SK-N-SH treated with all-trans-retinoic acid at 6 μM for 48 hours (cell line): ENCODE measurements at regions not wholly inside any gene's neighbourhood (a gene's known extent, or its start where the extent isn't known, plus 50 kb on each side); places are given as distances from the start of the nearest gene placed in this dataset.

Source experiments
- ARNTL ChIP-seq: fragments of 450-650 bp; formaldehyde crosslinking; IDR thresholded peaks from 2 replicates; pipeline ENCODE4 v1.5.0; 2020; ENCODE audit warnings: low read depth, mild to moderate bottlenecking, moderate library complexity, borderline replicate concordance
- CREB5 ChIP-seq: fragments of 250-450 bp; sonication (Bioruptor Pico); IDR thresholded peaks from 2 replicates; pipeline ENCODE4 v1.5.1; 2020; ENCODE audit warnings: low read depth, mild to moderate bottlenecking, moderate library complexity
- CSDC2 ChIP-seq: fragments of 250-450 bp; sonication (Bioruptor Pico); IDR thresholded peaks from 2 replicates; pipeline ENCODE4 v1.5.0; 2020; ENCODE audit warnings: mild to moderate bottlenecking, moderate library complexity
- GLIS3 ChIP-seq: fragments of 250-450 bp; sonication (Bioruptor Pico); IDR thresholded peaks from 2 replicates; pipeline ENCODE4 v1.5.0; 2020; ENCODE audit warnings: mild to moderate bottlenecking, moderate library complexity
- ISL1 ChIP-seq: fragments of 250-450 bp; sonication (Bioruptor Pico); IDR thresholded peaks from 2 replicates; pipeline ENCODE4 v2.1.2; 2022; ENCODE audit warnings: mild to moderate bottlenecking, moderate library complexity
- OSR1 ChIP-seq: fragments of 250-450 bp; sonication (Bioruptor Pico); IDR thresholded peaks from 2 replicates; pipeline ENCODE4 v1.8.0; 2022; ENCODE audit warnings: moderate library complexity, mild to moderate bottlenecking, inconsistent platforms
- PATZ1 ChIP-seq: fragments of 250-450 bp; sonication (Bioruptor Pico); IDR thresholded peaks from 2 replicates; pipeline ENCODE4 v1.8.0; 2020; ENCODE audit warnings: mild to moderate bottlenecking, moderate library complexity, borderline replicate concordance
- RARB ChIP-seq: fragments of 250-450 bp; sonication (Bioruptor Pico); IDR thresholded peaks from 2 replicates; pipeline ENCODE4 v1.8.0; 2021; ENCODE audit warnings: mild to moderate bottlenecking, moderate library complexity
- TCF4 ChIP-seq: fragments of 250-450 bp; sonication (Bioruptor Pico); IDR thresholded peaks from 2 replicates; pipeline ENCODE4 v1.8.0; 2021; ENCODE audit warnings: mild to moderate bottlenecking, moderate library complexity, borderline replicate concordance
- TOX ChIP-seq: fragments of 250-450 bp; sonication (Bioruptor Pico); IDR thresholded peaks from 2 replicates; pipeline ENCODE4 v1.8.0; 2021; ENCODE audit warnings: mild to moderate bottlenecking, moderate library complexity, borderline replicate concordance
- ZFP3 ChIP-seq: fragments of 250-450 bp; sonication (Bioruptor Pico); IDR thresholded peaks from 2 replicates; pipeline ENCODE4 v1.5.0; 2020; ENCODE audit warnings: mild to moderate bottlenecking, moderate library complexity
- ZFP30 ChIP-seq: fragments of 450-650 bp; formaldehyde crosslinking; IDR thresholded peaks from 2 replicates; pipeline ENCODE4 v1.5.0; 2022; ENCODE audit warnings: mild to moderate bottlenecking, moderate library complexity
- ZNF8 ChIP-seq: fragments of 450-650 bp; formaldehyde crosslinking; IDR thresholded peaks from 2 replicates; pipeline ENCODE4 v1.5.0; 2020; ENCODE audit warnings: mild to moderate bottlenecking, moderate library complexity

- TF ChIP-seq PATZ1 (no peak), ZFP30 (CRISPR knock-in tag) (no peak), CREB5 (CRISPR knock-in tag) (no peak), TOX (no peak), ARNTL (no peak), ZFP3 (CRISPR knock-in tag) (no peak), ZNF8 (CRISPR knock-in tag) (no peak), RARB (CRISPR knock-in tag) (no peak), ISL1 (CRISPR knock-in tag) (no peak), GLIS3 (CRISPR knock-in tag) (no peak), CSDC2 (CRISPR knock-in tag) (no peak), OSR1 (CRISPR knock-in tag) (no peak), TCF4 (CRISPR knock-in tag) (no peak)
Measured at GRCh38 chr2:82641598-82642180, 1817.4 kb downstream of the SUCLG1 start.
